Calu3 (cell line): ENCODE measurements at regions not wholly inside any gene's neighbourhood (a gene's known extent, or its start where the extent isn't known, plus 50 kb on each side); places are given as distances from the start of the nearest gene placed in this dataset.

Experiments
- BruUV-seq: library from RNA; stranded (reverse); fragments of 400-500 nt; replicated peaks from 2 replicates; lab custom pipeline; 2021; lab: Mats Ljungman, UMichigan
- CTCF ChIA-PET: fragments of 300-600 bp; sonication (Branson Sonifier 250); formaldehyde crosslinking; loops from one replicate; lab custom pipeline; 2022; ENCODE audit warnings: antibody characterized with exemption; lab: Charles Lee
- DNase-seq: peaks from one replicate; pipeline ENCODE4 v3.0.0; 2022
- H3K27ac Mint-ChIP-seq: one replicate; pipeline ENCODE4 v1.8.0; 2022; ENCODE audit warnings: mixed read lengths; ENCODE audit not compliant: unreplicated experiment
- H3K27me3 Mint-ChIP-seq: one replicate; pipeline ENCODE4 v1.8.0; 2022; ENCODE audit warnings: mixed read lengths; ENCODE audit not compliant: unreplicated experiment
- H3K36me3 Mint-ChIP-seq: one replicate; pipeline ENCODE4 v1.8.0; 2022; ENCODE audit warnings: mild to moderate bottlenecking, moderate library complexity, mixed read lengths; ENCODE audit not compliant: insufficient read depth, unreplicated experiment
- H3K4me1 Mint-ChIP-seq: one replicate; pipeline ENCODE4 v1.8.0; 2022; ENCODE audit warnings: mild to moderate bottlenecking, low read depth, mixed read lengths; ENCODE audit not compliant: unreplicated experiment
- H3K4me3 Mint-ChIP-seq: one replicate; pipeline ENCODE4 v1.8.0; 2022; ENCODE audit warnings: mild to moderate bottlenecking, low read depth, moderate library complexity, mixed read lengths; ENCODE audit not compliant: unreplicated experiment
- H3K9me3 Mint-ChIP-seq: one replicate; pipeline ENCODE4 v1.8.0; 2022; ENCODE audit warnings: low read depth, mixed read lengths; ENCODE audit not compliant: unreplicated experiment
- intact Hi-C: fragments of 100-400 bp; cut with micrococcal nuclease; formaldehyde crosslinking; loops from one replicate; pipeline ENCODE4 v1.10.0; 2022; ENCODE audit not compliant: unreplicated experiment
- TF ChIP-seq, protein P1 (sequence below): fragments of 200-600 bp; IDR thresholded peaks from one replicate; pipeline ENCODE4 v1.8.0; 2022; ENCODE audit warnings: antibody characterized with exemption; ENCODE audit not compliant: unreplicated experiment

DNA sequence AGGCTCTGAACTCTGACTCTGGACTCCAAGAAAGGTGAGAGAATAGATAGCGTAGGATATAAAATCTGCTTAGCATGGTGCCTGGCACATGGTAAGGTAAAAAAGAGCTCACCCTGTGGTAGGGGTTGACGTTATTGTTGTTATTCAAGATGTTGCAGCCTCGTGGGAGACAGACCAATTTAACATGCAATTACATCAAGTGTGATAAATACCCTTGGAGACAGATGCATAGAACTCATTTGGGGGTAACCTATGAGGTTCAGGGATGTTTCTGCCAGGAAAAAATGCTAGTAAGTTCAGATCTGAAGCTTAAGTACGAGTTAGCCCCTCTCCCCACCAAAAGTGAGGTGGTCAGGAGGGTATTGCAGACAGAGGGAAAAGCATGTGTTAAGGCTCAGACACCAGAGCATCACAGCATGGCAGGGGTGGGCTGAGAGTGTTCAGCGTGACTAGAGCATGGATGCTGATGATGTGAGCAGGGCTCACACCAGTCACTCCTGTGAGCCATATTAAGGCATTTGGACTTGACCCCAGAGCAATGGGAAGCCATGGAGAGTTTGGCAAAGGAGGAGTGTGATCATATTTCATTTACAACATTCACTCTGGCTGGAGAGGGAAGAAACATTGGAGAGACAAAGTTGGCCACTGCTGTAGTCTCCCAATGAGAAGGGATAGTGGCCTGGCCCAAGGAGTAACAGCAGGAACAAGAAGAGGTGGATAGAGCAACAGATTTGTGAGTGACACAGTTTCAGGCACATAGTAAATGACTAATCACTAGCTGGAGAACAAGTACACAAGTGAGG, 181.0 kb downstream of the UACA start:
- Mint-ChIP-seq H3K4me3 (no peak overlapping the region), H3K27me3 (no peaks in the 10 kb centered on the region), H3K36me3 (no peaks in the 10 kb centered on the region), H3K4me1 (peaks cover 11% of the 10 kb centered on the region), H3K9me3 (no peaks in the 10 kb centered on the region), H3K27ac (no peak overlapping the region)
- BruUV-seq = no TSS peak
- intact Hi-C loops = loop anchor here (5.0 to 10.0 kb wide), 2 partner anchors 90 to 148 kb away; no protein-coding TSS in a partner anchor
- CTCF ChIA-PET = interaction anchor here (0.7 kb wide), 2 partner anchors 13 to 215 kb away, joined by 3 read pairs; no protein-coding TSS in a partner anchor
- no peak for DNase-seq
- TF ChIP-seq, protein P1, sequence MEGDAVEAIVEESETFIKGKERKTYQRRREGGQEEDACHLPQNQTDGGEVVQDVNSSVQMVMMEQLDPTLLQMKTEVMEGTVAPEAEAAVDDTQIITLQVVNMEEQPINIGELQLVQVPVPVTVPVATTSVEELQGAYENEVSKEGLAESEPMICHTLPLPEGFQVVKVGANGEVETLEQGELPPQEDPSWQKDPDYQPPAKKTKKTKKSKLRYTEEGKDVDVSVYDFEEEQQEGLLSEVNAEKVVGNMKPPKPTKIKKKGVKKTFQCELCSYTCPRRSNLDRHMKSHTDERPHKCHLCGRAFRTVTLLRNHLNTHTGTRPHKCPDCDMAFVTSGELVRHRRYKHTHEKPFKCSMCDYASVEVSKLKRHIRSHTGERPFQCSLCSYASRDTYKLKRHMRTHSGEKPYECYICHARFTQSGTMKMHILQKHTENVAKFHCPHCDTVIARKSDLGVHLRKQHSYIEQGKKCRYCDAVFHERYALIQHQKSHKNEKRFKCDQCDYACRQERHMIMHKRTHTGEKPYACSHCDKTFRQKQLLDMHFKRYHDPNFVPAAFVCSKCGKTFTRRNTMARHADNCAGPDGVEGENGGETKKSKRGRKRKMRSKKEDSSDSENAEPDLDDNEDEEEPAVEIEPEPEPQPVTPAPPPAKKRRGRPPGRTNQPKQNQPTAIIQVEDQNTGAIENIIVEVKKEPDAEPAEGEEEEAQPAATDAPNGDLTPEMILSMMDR = no peak

DNA sequence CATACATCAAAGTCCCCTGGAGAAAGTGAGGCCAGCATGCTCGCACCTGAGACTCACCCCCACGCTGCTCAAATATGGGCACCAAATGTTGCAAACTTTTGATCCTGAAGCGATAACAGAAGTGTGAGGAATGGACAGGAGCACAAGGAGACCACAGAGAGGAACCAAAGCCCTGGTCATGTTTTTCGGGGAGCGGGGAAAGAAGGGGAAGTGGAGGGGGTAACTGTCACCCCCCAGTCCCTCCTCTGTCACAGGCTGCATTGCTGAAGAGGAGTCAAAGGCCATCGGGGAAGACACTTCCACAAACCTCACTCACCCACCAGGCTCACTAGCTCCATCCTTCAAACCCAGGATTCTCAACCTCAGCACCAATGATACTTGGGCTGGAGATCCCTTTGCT, 182.4 kb downstream of the UACA start:
- no TSS peak for BruUV-seq
- H3K4me3 Mint-ChIP-seq = no peak overlapping the region

DNA sequence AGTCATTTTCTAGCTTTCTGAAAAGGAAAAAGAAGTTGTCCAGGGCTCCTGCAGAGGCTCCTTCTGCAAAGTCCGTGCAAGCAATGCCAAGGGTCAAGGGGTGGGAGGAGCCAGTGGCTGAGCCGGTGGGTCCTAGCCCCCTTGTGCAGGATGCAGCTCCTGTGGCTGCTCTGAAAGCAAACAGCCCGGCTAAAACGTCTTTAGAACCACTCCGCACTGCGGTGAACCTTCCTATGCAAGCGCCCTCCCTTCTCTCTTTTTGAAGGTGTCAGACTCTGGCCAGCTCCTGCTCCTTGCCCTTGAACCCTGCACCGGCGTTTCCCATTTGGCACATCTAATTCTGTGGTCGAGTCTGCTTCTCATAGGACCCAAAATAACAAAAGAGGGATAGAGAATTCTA, 183.1 kb downstream of the UACA start:
- no TSS peak for BruUV-seq
- no peak for DNase-seq
- no peaks in the 10 kb centered on the region for H3K9me3 Mint-ChIP-seq
- H3K4me1 Mint-ChIP-seq = peaks cover 11% of the 10 kb centered on the region
- intact Hi-C loops = loop anchor here (5.0 to 10.0 kb wide), 2 partner anchors 88 to 145 kb away; no protein-coding TSS in a partner anchor
- TF ChIP-seq, protein P1 = no peak
- CTCF ChIA-PET = interaction anchor here (1.4 kb wide), 1 partner anchor 75 kb away, joined by 6 read pairs; no protein-coding TSS in a partner anchor
- H3K27me3 Mint-ChIP-seq = no peaks in the 10 kb centered on the region
- H3K4me3 Mint-ChIP-seq = no peak overlapping the region
- H3K27ac Mint-ChIP-seq = no peak overlapping the region
- H3K36me3 Mint-ChIP-seq = no peaks in the 10 kb centered on the region

More for the DNA sequence above, 182.4 kb downstream of the UACA start:
- TF ChIP-seq, protein P1 = no peak
- CTCF ChIA-PET = no interaction called here
- no peaks in the 10 kb centered on the region for H3K27me3 Mint-ChIP-seq
- intact Hi-C loops = loop anchor here (5.0 to 10.0 kb wide), 2 partner anchors 89 to 146 kb away; no protein-coding TSS in a partner anchor
- no peaks in the 10 kb centered on the region for H3K9me3 Mint-ChIP-seq
- no peak for DNase-seq
- peaks cover 11% of the 10 kb centered on the region for H3K4me1 Mint-ChIP-seq
- H3K36me3 Mint-ChIP-seq = no peaks in the 10 kb centered on the region
- H3K27ac Mint-ChIP-seq = no peak overlapping the region

DNA sequence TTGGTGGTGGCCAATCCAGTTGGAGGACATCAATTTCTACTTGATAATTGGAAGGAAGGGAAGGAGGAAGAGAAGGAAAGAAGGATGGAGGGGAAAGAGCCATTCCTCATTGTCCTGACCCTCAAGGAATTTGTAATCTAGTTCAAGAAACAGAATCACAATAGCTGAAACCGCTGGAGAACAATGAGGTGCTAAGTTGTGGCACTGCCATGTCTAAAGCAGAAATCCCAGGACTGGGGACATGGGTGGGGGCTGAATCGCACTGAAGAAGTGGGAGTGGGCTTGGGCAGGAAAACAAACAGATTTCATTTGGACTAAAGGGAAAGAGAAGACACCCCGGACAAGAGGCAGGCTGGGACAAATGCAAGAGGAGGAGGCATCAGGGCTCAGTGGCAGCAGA, 183.6 kb downstream of the UACA start:
- H3K27ac Mint-ChIP-seq = no peak overlapping the region
- H3K36me3 Mint-ChIP-seq = no peaks in the 10 kb centered on the region
- no TSS peak for BruUV-seq
- TF ChIP-seq, protein P1 = no peak
- DNase-seq = no peak
- no peaks in the 10 kb centered on the region for H3K9me3 Mint-ChIP-seq
- CTCF ChIA-PET = interaction anchor here (1.4 kb wide), 1 partner anchor 74 kb away, joined by 6 read pairs; no protein-coding TSS in a partner anchor
- peaks cover under 1% of the 10 kb centered on the region for H3K27me3 Mint-ChIP-seq
- peaks cover 10% of the 10 kb centered on the region for H3K4me1 Mint-ChIP-seq
- H3K4me3 Mint-ChIP-seq = no peak overlapping the region
- intact Hi-C loops = loop anchor here (5.0 to 10.0 kb wide), 2 partner anchors 87 to 145 kb away; no protein-coding TSS in a partner anchor
